Adrenal gland (tissue), 9 donors: ENCODE measurements at regions not wholly inside any gene's neighbourhood (a gene's known extent, or its start where the extent isn't known, plus 50 kb on each side); places are given as distances from the start of the nearest gene placed in this dataset.
A peak's percentile ranks its signal among the peaks of the same experiment; 100 is the strongest.

Experiments
- DNase-seq, 7 donors: peaks; one replicate each; pipeline ENCODE4 v3.0.0-alpha.2; 2019 to 2020
- H3K27ac ChIP-seq, 5 donors: fragments of 200-600 bp; sonication (generic) in 4 of 5; 1 replicate in 3 of 5; 2 replicates in 2 of 5; pipeline versions ENCODE4 v1.5.1 to v1.8.0; 2016 to 2020; ENCODE audit warnings: mild to moderate bottlenecking in 1 of 5
- H3K27me3 ChIP-seq: fragments of 200-600 bp; 2 replicates; pipeline ENCODE4 v1.8.0; 2021
- H3K36me3 ChIP-seq, 2 donors: fragments of 200-600 bp; replicated peaks in 1 of 2; 1 replicate in 1 of 2; 2 replicates in 1 of 2; pipeline versions ENCODE4 v1.5.1 to v1.8.0; 2018 to 2022
- H3K4me1 ChIP-seq, 2 donors: fragments of 200-600 bp; replicated peaks in 1 of 2; 1 replicate in 1 of 2; 2 replicates in 1 of 2; pipeline versions ENCODE4 v1.5.1 to v1.8.0; 2018 to 2021
- H3K4me3 ChIP-seq, 4 donors: fragments of 200-600 bp; sonication (generic) in 3 of 4; one replicate each; pipeline ENCODE4 v1.5.1; 2016 to 2018
- H3K9me3 ChIP-seq, 3 donors: fragments of 200-600 bp; sonication (generic) in 1 of 3; replicated peaks in 1 of 3; 1 replicate in 2 of 3; 2 replicates in 1 of 3; pipeline versions ENCODE4 v1.5.1 to v1.8.0; 2016 to 2021
- CTCF ChIP-seq, 6 experiments: fragments of 450-650 bp in 4 of 6; fragments of 200-600 bp in 2 of 6; sonication (generic) in 1 of 6; IDR thresholded peaks; 1 replicate in 5 of 6; 2 replicates in 1 of 6; pipeline versions ENCODE4 v1.5.1 to v1.8.0; 2016 to 2021; ENCODE audit warnings: antibody characterized with exemption in 6 of 6, mild to moderate bottlenecking in 2 of 6, moderate library complexity in 1 of 6
- POLR2A ChIP-seq, 2 donors: fragments of 450-650 bp; IDR thresholded peaks; one replicate each; pipeline ENCODE4 v1.6.1; 2017; ENCODE audit warnings: antibody characterized with exemption in 2 of 2, mild to moderate bottlenecking in 2 of 2, moderate library complexity in 1 of 2
- WGBS, 4 donors: extraction: QIAGEN DNeasy Blood & Tissue Kit in 2 of 4; methylation state at CpG; one replicate each; pipeline versions ENCODE4 v1.1.5 to v1.1.7; 2013 to 2017; 5-methylcytosine and 5-hydroxymethylcytosine counted together
- intact Hi-C, 2 donors: fragments of 100-400 bp; cut with DNase I; formaldehyde crosslinking; loops; one replicate each; pipeline versions ENCODE4 v1.14.1 to v1.15.0; 2022 to 2023
- donor health status: healthy with polysubstance abuse.
- donor health status: Bipolar disorder and iron deficiency.
- donor health status: DM: yes; HTN: yes; CAD: no.
- donor health status: DM: no; HTN: no; CAD: no.
- donor health status: DM: no; HTN: no; CAD: no.

GRCh38 chr12:67386869-67387565 lies 117.9 kb downstream of the CAND1 start:
- 67 to 82% (median 80%) methylated on average over 4 of the region's 4 CpGs for WGBS, 4 donors
- no peak overlapping the region for H3K4me3 ChIP-seq
- H3K4me1 ChIP-seq, result no peaks in the 10 kb centered on the region
- H3K27me3 ChIP-seq, result peaks cover 3% of the 10 kb centered on the region
- intact Hi-C loops, result no loop called here
- no peak overlapping the region for H3K27ac ChIP-seq
- no peaks in the 10 kb centered on the region for H3K36me3 ChIP-seq
- no peak for DNase-seq
- no peak for TF ChIP-seq CTCF (IDR thresholded peaks at IDR 0.05)
- no peaks in the 10 kb centered on the region for H3K9me3 ChIP-seq

- 33 to 70% (median 50%) methylated on average over 3 of the region's 3 CpGs for WGBS, 4 donors
- no peaks in the 10 kb centered on the region for H3K9me3 ChIP-seq
- no peak for DNase-seq
- intact Hi-C loops, result no loop called here
- no peak overlapping the region for H3K4me3 ChIP-seq
- peaks cover 3% of the 10 kb centered on the region for H3K27me3 ChIP-seq
- TF ChIP-seq CTCF (IDR thresholded peaks at IDR 0.05) (peak in 3 of 6 experiments; percentile 10 to 12 (median 11)), POLR2A (IDR thresholded peaks at IDR 0.05) (no peak)
- H3K27ac ChIP-seq, result no peak overlapping the region
- no peaks in the 10 kb centered on the region for H3K4me1 ChIP-seq
- no peaks in the 10 kb centered on the region for H3K36me3 ChIP-seq
Observed at GRCh38 chr12:67388331-67389138, 119.4 kb downstream of the CAND1 start.

- Histone ChIP-seq H3K4me3 (no peak overlapping the region), H3K9me3 (no peaks in the 10 kb centered on the region), H3K4me1 (no peaks in the 10 kb centered on the region), H3K27me3 (peaks cover 3% of the 10 kb centered on the region), H3K36me3 (no peaks in the 10 kb centered on the region), H3K27ac (no peak overlapping the region)
- no peak for DNase-seq
- WGBS, 4 donors, result 81 to 95% (median 92%) methylated on average over 4 of the region's 4 CpGs
- intact Hi-C loops, result no loop called here
- TF ChIP-seq POLR2A (IDR thresholded peaks at IDR 0.05), result no peak
- no peak for TF ChIP-seq CTCF (IDR thresholded peaks at IDR 0.05)
Observed at GRCh38 chr12:67390273-67390672, 121.1 kb downstream of the CAND1 start.

- H3K4me1 ChIP-seq, result no peaks in the 10 kb centered on the region
- 20 to 35% (median 31%) methylated on average over 1 of the region's 1 CpG for WGBS, 4 donors
- no peaks in the 10 kb centered on the region for H3K36me3 ChIP-seq
- H3K27me3 ChIP-seq, result peaks cover 3% of the 10 kb centered on the region
- DNase-seq, result peak in 2 of 7 donors; percentile 6 to 17
- no peaks in the 10 kb centered on the region for H3K9me3 ChIP-seq
- H3K27ac ChIP-seq, result no peak overlapping the region
- TF ChIP-seq CTCF (IDR thresholded peaks at IDR 0.05) (no peak), POLR2A (IDR thresholded peaks at IDR 0.05) (no peak)
- intact Hi-C loops, result no loop called here
- no peak overlapping the region for H3K4me3 ChIP-seq
Observed at GRCh38 chr12:67391034-67391433, 121.9 kb downstream of the CAND1 start.
